ENCODE measurements at regions not wholly inside any gene's neighbourhood (a gene's known extent, or its start where the extent isn't known, plus 50 kb on each side); places are given as distances from the start of the nearest gene placed in this dataset.

DNA sequence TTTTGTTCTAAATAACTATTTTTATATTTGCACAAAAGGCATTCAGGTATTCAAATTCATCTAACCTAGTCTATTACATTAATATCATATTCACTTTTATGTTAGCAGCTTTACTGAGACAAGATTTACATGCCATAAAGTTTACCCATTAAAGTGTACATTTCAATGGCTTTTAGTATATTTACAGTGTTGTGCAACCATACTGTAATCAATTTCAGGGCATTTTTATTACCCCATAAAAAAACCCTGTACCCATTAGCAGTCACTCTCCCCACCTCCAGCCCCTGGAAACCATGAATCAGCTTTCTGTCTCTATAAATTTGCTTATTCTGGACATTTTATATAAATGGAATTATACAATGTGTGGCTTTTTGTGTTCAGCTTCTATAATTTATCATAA lies 95.9 kb upstream of the IL1RAPL1 start:
- TF ChIP-seq, protein P1, sequence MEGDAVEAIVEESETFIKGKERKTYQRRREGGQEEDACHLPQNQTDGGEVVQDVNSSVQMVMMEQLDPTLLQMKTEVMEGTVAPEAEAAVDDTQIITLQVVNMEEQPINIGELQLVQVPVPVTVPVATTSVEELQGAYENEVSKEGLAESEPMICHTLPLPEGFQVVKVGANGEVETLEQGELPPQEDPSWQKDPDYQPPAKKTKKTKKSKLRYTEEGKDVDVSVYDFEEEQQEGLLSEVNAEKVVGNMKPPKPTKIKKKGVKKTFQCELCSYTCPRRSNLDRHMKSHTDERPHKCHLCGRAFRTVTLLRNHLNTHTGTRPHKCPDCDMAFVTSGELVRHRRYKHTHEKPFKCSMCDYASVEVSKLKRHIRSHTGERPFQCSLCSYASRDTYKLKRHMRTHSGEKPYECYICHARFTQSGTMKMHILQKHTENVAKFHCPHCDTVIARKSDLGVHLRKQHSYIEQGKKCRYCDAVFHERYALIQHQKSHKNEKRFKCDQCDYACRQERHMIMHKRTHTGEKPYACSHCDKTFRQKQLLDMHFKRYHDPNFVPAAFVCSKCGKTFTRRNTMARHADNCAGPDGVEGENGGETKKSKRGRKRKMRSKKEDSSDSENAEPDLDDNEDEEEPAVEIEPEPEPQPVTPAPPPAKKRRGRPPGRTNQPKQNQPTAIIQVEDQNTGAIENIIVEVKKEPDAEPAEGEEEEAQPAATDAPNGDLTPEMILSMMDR (IDR thresholded peaks at IDR 0.05; ENCODE audit: insufficient read depth, low read depth, low read length): no peak
- no peak for TF ChIP-seq EZH2 (IDR thresholded peaks at IDR 0.05; ENCODE audit: insufficient read depth, low read length)
